H1 (cell line): ENCODE measurements at regions not wholly inside any gene's neighbourhood (a gene's known extent, or its start where the extent isn't known, plus 50 kb on each side); places are given as distances from the start of the nearest gene placed in this dataset.

Experiments used
- CTCF ChIA-PET: fragments of 300-600 bp; sonication (Branson Sonifier 250); formaldehyde crosslinking; loops from one replicate; lab custom pipeline; 2021; ENCODE audit not compliant: partially characterized antibody; lab: Charles Lee
- POLR2A ChIA-PET: fragments of 300-600 bp; sonication (Branson Sonifier 250); formaldehyde crosslinking; loops from one replicate; lab custom pipeline; 2021; ENCODE audit warnings: inconsistent platforms; ENCODE audit not compliant: partially characterized antibody; lab: Charles Lee
- DNase-seq, 2 experiments: peaks; one replicate each; pipeline versions ENCODE4 v3.0.0 to v3.0.0-alpha.2; 2010 to 2022; ENCODE audit warnings: low spot score in 2 of 2, low read depth in 1 of 2, mixed read lengths in 1 of 2
- FAIRE-seq: peaks from 2 replicates; lab custom pipeline; 2011; peaks lifted over from hg19 to GRCh38; lab: Jason Lieb, UNC
- H2AFZ ChIP-seq: 2 replicates; pipeline ENCODE4 v1.8.1; 2012; ENCODE audit warnings: low read length, inconsistent platforms
- H2AK5ac ChIP-seq: 2 replicates; pipeline ENCODE4 v1.6.1; 2013; ENCODE audit warnings: low read depth, low read length
- H2BK120ac ChIP-seq: replicated peaks from 2 replicates; pipeline ENCODE3; 2013; ENCODE audit warnings: low read depth, low read length, inconsistent platforms
- H2BK12ac ChIP-seq: 2 replicates; pipeline ENCODE4 v1.6.1; 2013; ENCODE audit warnings: low read depth, low read length
- H2BK15ac ChIP-seq: 2 replicates; pipeline ENCODE4 v1.6.1; 2013; ENCODE audit warnings: low read length
- H2BK20ac ChIP-seq: 2 replicates; pipeline ENCODE4 v1.6.1; 2013; ENCODE audit warnings: low read length
- H2BK5ac ChIP-seq: 2 replicates; pipeline ENCODE4 v1.6.1; 2013; ENCODE audit warnings: low read depth, low read length
- H3K14ac ChIP-seq: 2 replicates; pipeline ENCODE4 v1.6.1; 2013; ENCODE audit warnings: inconsistent platforms; ENCODE audit not compliant: insufficient read length
- H3K18ac ChIP-seq: 2 replicates; pipeline ENCODE4 v1.6.1; 2013; ENCODE audit warnings: low read length; ENCODE audit errors: extremely low read depth
- H3K23ac ChIP-seq: 2 replicates; pipeline ENCODE4 v1.6.1; 2013; ENCODE audit warnings: inconsistent platforms; ENCODE audit not compliant: insufficient read length
- H3K23me2 ChIP-seq: 2 replicates; pipeline ENCODE4 v1.6.1; 2013; ENCODE audit warnings: low read depth, low read length
- H3K27ac ChIP-seq: 2 replicates; pipeline ENCODE4 v1.6.1; 2011; ENCODE audit warnings: low read depth, low read length, inconsistent platforms
- H3K27me3 ChIP-seq, 4 experiments: replicated peaks in 1 of 4; 1 replicate in 1 of 4; 2 replicates in 3 of 4; pipeline versions ENCODE4 v1.6.1 to v1.8.1; 2011 to 2013; ENCODE audit warnings: low read length in 3 of 4, mild to moderate bottlenecking in 3 of 4, inconsistent platforms in 2 of 4, mixed read lengths in 2 of 4, moderate library complexity in 1 of 4; ENCODE audit not compliant: control insufficient read depth in 3 of 4, insufficient read depth in 3 of 4; ENCODE audit errors: extremely low read depth in 1 of 4
- H3K36me3 ChIP-seq, 4 experiments: 2 replicates each; pipeline versions ENCODE4 v1.6.1 to v1.8.1; 2011 to 2013; ENCODE audit warnings: mild to moderate bottlenecking in 4 of 4, low read length in 3 of 4, moderate library complexity in 2 of 4, control low read depth in 1 of 4, inconsistent platforms in 1 of 4; ENCODE audit not compliant: insufficient read depth in 4 of 4, control insufficient read depth in 2 of 4
- H3K4ac ChIP-seq: replicated peaks from 2 replicates; pipeline ENCODE3; 2013; ENCODE audit warnings: low read length, low read depth, mixed read lengths, inconsistent platforms; ENCODE audit not compliant: insufficient read length
- H3K4me1 ChIP-seq, 4 experiments: replicated peaks in 1 of 4; 1 replicate in 1 of 4; 2 replicates in 3 of 4; pipeline versions ENCODE4 v1.6.1 to v1.8.1; 2011 to 2013; ENCODE audit warnings: low read length in 3 of 4, inconsistent platforms in 2 of 4, mixed read lengths in 1 of 4; ENCODE audit not compliant: insufficient read depth in 4 of 4, control insufficient read depth in 3 of 4
- H3K4me2 ChIP-seq, 2 experiments: 2 replicates each; pipeline versions ENCODE4 v1.6.1 to v1.8.1; 2011 to 2013; ENCODE audit warnings: low read depth in 2 of 2, low read length in 2 of 2, control low read depth in 1 of 2, inconsistent platforms in 1 of 2, mild to moderate bottlenecking in 1 of 2; ENCODE audit not compliant: insufficient read depth in 1 of 2
- H3K4me3 ChIP-seq, 4 experiments: fragments of 200-600, 300-600 bp in 1 of 4; sonication (generic), shearing (Covaris generic), sonication (Bioruptor Twin) in 1 of 4; 2 replicates each; pipeline versions ENCODE4 v1.5.1 to v1.8.1; 2011 to 2016; ENCODE audit warnings: low read length in 4 of 4, low read depth in 3 of 4, control low read depth in 2 of 4, inconsistent platforms in 2 of 4, mild to moderate bottlenecking in 2 of 4, mixed read lengths in 1 of 4, moderate library complexity in 1 of 4; ENCODE audit not compliant: insufficient read depth in 2 of 4; ENCODE audit errors: extremely low read depth in 1 of 4
- H3K56ac ChIP-seq: replicated peaks from 2 replicates; pipeline ENCODE3; 2013; ENCODE audit warnings: low read depth, mild to moderate bottlenecking, mixed read lengths, low read length, inconsistent platforms; ENCODE audit not compliant: insufficient read length
- H3K79me1 ChIP-seq: 2 replicates; pipeline ENCODE4 v1.6.1; 2013; ENCODE audit warnings: low read depth, low read length, control low read depth
- H3K79me2 ChIP-seq, 2 experiments: 2 replicates each; pipeline versions ENCODE4 v1.6.1 to v1.8.1; 2012 to 2013; ENCODE audit warnings: low read length in 2 of 2, mild to moderate bottlenecking in 2 of 2, inconsistent platforms in 1 of 2; ENCODE audit not compliant: insufficient read depth in 2 of 2, control insufficient read depth in 1 of 2
- H3K9ac ChIP-seq, 4 experiments: replicated peaks in 1 of 4; 1 replicate in 1 of 4; 2 replicates in 3 of 4; pipeline versions ENCODE4 v1.6.1 to v1.8.1; 2011 to 2013; ENCODE audit warnings: low read depth in 3 of 4, low read length in 3 of 4, control low read depth in 2 of 4, mild to moderate bottlenecking in 2 of 4, moderate library complexity in 2 of 4, inconsistent platforms in 1 of 4; ENCODE audit errors: extremely low read depth in 1 of 4
- H3K9me3 ChIP-seq, 2 experiments: 2 replicates each; pipeline versions ENCODE4 v1.6.1 to v1.8.1; 2012 to 2013; ENCODE audit warnings: mild to moderate bottlenecking in 2 of 2, moderate library complexity in 2 of 2, control low read depth in 1 of 2, inconsistent platforms in 1 of 2, low read depth in 1 of 2, low read length in 1 of 2, mixed read lengths in 1 of 2; ENCODE audit not compliant: insufficient read depth in 2 of 2
- H4K20me1 ChIP-seq, 2 experiments: replicated peaks in 1 of 2; 2 replicates each; pipeline versions ENCODE3 to v1.8.1; 2011 to 2013; ENCODE audit warnings: inconsistent platforms in 2 of 2, low read length in 2 of 2, mild to moderate bottlenecking in 1 of 2; ENCODE audit not compliant: insufficient read depth in 2 of 2, control insufficient read depth in 1 of 2
- H4K5ac ChIP-seq: 2 replicates; pipeline ENCODE4 v1.6.1; 2013; ENCODE audit warnings: low read length, low read depth, mixed read lengths, inconsistent platforms; ENCODE audit not compliant: insufficient read length
- H4K8ac ChIP-seq: 2 replicates; pipeline ENCODE4 v1.8.0; 2013; ENCODE audit warnings: mild to moderate bottlenecking, moderate library complexity, low read length, inconsistent platforms; ENCODE audit not compliant: insufficient read depth; ENCODE audit errors: extremely low read depth
- H4K91ac ChIP-seq: replicated peaks from 2 replicates; pipeline ENCODE3; 2013; ENCODE audit warnings: low read length, mixed read lengths, inconsistent platforms; ENCODE audit not compliant: insufficient read length
- ATF3 ChIP-seq: IDR thresholded peaks from 2 replicates; pipeline ENCODE4 v1.6.1; 2011; ENCODE audit warnings: low read depth, mild to moderate bottlenecking, low read length; ENCODE audit not compliant: insufficient read depth
- E2F6 ChIP-seq: IDR thresholded peaks from 2 replicates; pipeline ENCODE4 v1.6.1; 2012; ENCODE audit warnings: inconsistent platforms
- EP300 ChIP-seq, 2 experiments: IDR thresholded peaks; 1 replicate in 1 of 2; 2 replicates in 1 of 2; pipeline ENCODE4 v1.6.1; 2011 to 2012; ENCODE audit warnings: low read depth in 2 of 2, low read length in 2 of 2, mild to moderate bottlenecking in 2 of 2, borderline replicate concordance in 1 of 2, inconsistent platforms in 1 of 2, moderate library complexity in 1 of 2
- GABPA ChIP-seq: IDR thresholded peaks from 2 replicates; pipeline ENCODE4 v1.6.1; 2011; ENCODE audit warnings: mild to moderate bottlenecking, low read length, moderate library complexity, borderline replicate concordance; ENCODE audit not compliant: insufficient read depth
- KDM4A ChIP-seq: IDR thresholded peaks from one replicate; pipeline ENCODE4 v1.7.1; 2012; ENCODE audit warnings: low read depth, mild to moderate bottlenecking, moderate library complexity, low read length, inconsistent platforms; ENCODE audit not compliant: severe bottlenecking
- POU5F1 ChIP-seq: IDR thresholded peaks from 2 replicates; pipeline ENCODE4 v1.6.1; 2011; ENCODE audit warnings: low read depth, mild to moderate bottlenecking, low read length, moderate library complexity
- SIN3A ChIP-seq, 2 experiments: IDR thresholded peaks in 1 of 2; conservative IDR thresholded peaks in 1 of 2; 2 replicates each; pipeline ENCODE4 v1.6.1; 2011 to 2012; ENCODE audit warnings: low read length in 2 of 2, improper control_type of control experiment in 1 of 2, low read depth in 1 of 2, mild to moderate bottlenecking in 1 of 2
- SRF ChIP-seq: IDR thresholded peaks from 2 replicates; pipeline ENCODE4 v1.6.1; 2011; ENCODE audit warnings: mild to moderate bottlenecking, low read depth, low read length, moderate library complexity
- TEAD4 ChIP-seq: IDR thresholded peaks from 2 replicates; pipeline ENCODE4 v1.6.1; 2012; ENCODE audit warnings: low read depth, low read length, inconsistent platforms, mixed read lengths
- ZNF274 ChIP-seq: IDR thresholded peaks from 2 replicates; pipeline ENCODE4 v1.7.0; 2012; ENCODE audit warnings: low read length, borderline replicate concordance; ENCODE audit errors: extremely low read depth
- WGBS, 2 experiments: shearing (Covaris generic) in 1 of 2; methylation state at CpG; one replicate each; pipeline versions ENCODE4 v1.1.6 to v1.1.7; 2013 to 2015; ENCODE audit warnings: low lambda C conversion rate in 2 of 2, mixed read lengths in 2 of 2, inconsistent platforms in 1 of 2, low coverage in 1 of 2, missing lambda C conversion rate in 1 of 2; ENCODE audit not compliant: insufficient replicate concordance in 2 of 2, insufficient coverage in 1 of 2, insufficient read length in 1 of 2; ENCODE audit errors: extremely low coverage in 1 of 2, missing lambda C conversion rate in 1 of 2; 5-methylcytosine and 5-hydroxymethylcytosine counted together
- TF ChIP-seq, protein P1 (sequence below): IDR thresholded peaks from 2 replicates; pipeline ENCODE4 v1.6.1; 2011; ENCODE audit warnings: low read length, improper control_type of control experiment

GRCh38 chr5:142481410-142481809, 156.6 kb upstream of the SPRY4 start:
- Histone ChIP-seq H3K36me3 (no peaks in the 10 kb centered on the region; a peak in 2 of 8 replicates), H2BK12ac (no peak overlapping the region), H3K4me2 (no peak overlapping the region), H3K4me3 (no peak overlapping the region), H4K91ac (no peak overlapping the region), H3K23me2 (no peaks in the 10 kb centered on the region), H3K9ac (no peak overlapping the region), H3K23ac (no peak overlapping the region), H3K18ac (no peak overlapping the region), H3K4ac (no peak overlapping the region), H4K8ac (no peak overlapping the region), H3K14ac (no peak overlapping the region), H3K27ac (no peak overlapping the region), H2AK5ac (no peak overlapping the region), H4K5ac (no peak overlapping the region), H2BK5ac (no peak overlapping the region), H3K79me2 (no peaks in the 10 kb centered on the region), H2BK15ac (no peak overlapping the region), H3K79me1 (no peaks in the 10 kb centered on the region), H3K27me3 (no peaks in the 10 kb centered on the region), H2BK120ac (no peak overlapping the region), H2AFZ (no peak overlapping the region), H3K9me3 (peaks cover 9 to 11% of the 10 kb centered on the region in 2 experiments; a peak in 3 of 4 replicates), H2BK20ac (no peak overlapping the region), H3K4me1 (peaks cover 0 to under 1% (median 0%) of the 10 kb centered on the region in 4 experiments; a peak in 1 of 7 replicates), H4K20me1 (no peaks in the 10 kb centered on the region), H3K56ac (no peak overlapping the region)
- FAIRE-seq (no peak), DNase-seq (no peak)
- CTCF ChIA-PET: interaction anchor here (0.6 to 1.1 kb wide), 4 partner anchors 39 to 329 kb away, joined by 3 read pairs; no protein-coding TSS in a partner anchor
- POLR2A ChIA-PET: no interaction called here
- 85% methylated on average over 3 of the region's 3 CpGs; no CpG with 5 or more reads in 1 of the 2 experiments for WGBS, 2 experiments
- TF ChIP-seq KDM4A (no peak), GABPA (no peak), TEAD4 (no peak), ATF3 (no peak), ZNF274 (no peak), POU5F1 (no peak), SIN3A (conservative IDR thresholded peaks at IDR 0.05 in 1 of 2, IDR thresholded peaks at IDR 0.05 in 1 of 2; ENCODE audit: low read depth in 1 of 2, low read length in 2 of 2) (no peak), EP300 (IDR thresholded peaks at IDR 0.05; ENCODE audit: borderline replicate concordance in 1 of 2, low read depth in 2 of 2, low read length in 2 of 2) (no peak), SRF (no peak), E2F6 (no peak)
- TF ChIP-seq, protein P1, sequence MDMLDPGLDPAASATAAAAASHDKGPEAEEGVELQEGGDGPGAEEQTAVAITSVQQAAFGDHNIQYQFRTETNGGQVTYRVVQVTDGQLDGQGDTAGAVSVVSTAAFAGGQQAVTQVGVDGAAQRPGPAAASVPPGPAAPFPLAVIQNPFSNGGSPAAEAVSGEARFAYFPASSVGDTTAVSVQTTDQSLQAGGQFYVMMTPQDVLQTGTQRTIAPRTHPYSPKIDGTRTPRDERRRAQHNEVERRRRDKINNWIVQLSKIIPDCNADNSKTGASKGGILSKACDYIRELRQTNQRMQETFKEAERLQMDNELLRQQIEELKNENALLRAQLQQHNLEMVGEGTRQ: no peak
